K562 (cell line): ENCODE measurements at regions not wholly inside any gene's neighbourhood (a gene's known extent, or its start where the extent isn't known, plus 50 kb on each side); places are given as distances from the start of the nearest gene placed in this dataset.
"Not testable (repeated sequence)": the region's sequence is repeated elsewhere in the genome, so short reads cannot be mapped to it uniquely, and the experiment has no call there.

Source experiments
- ATAC-seq: fragments of 200-7000 bp; cut with Tn5 transposase; 3 replicates; pipeline ENCODE4 v1.9.1; 2020; ENCODE audit warnings: moderate library complexity
- BruUV-seq: library from RNA; stranded (reverse); fragments of 400-500 nt; replicated peaks from 2 replicates; lab custom pipeline; 2021; lab: Mats Ljungman, UMichigan
- CTCF ChIA-PET: fragments of 300-600 bp; formaldehyde crosslinking; extraction: SDS; loops from one replicate; lab custom pipeline; 2021; ENCODE audit warnings: low intra/inter-chr PET ratio; lab: Yijun Ruan, JAX
- POLR2A ChIA-PET: fragments of 300-600, 350-650 bp; sonication (Branson Sonifier 250); formaldehyde crosslinking; extraction: SDS; loops from one replicate; lab custom pipeline; 2021; ENCODE audit warnings: antibody characterized with exemption, inconsistent platforms; lab: Yijun Ruan, JAX
- DNase-seq, 4 experiments: peaks; one replicate each; pipeline versions ENCODE4 v3.0.0 to v3.0.0-alpha.2; 2011 to 2018; ENCODE audit warnings: low spot score in 3 of 4, mixed read lengths in 3 of 4; ENCODE audit errors: extremely low read depth in 1 of 4
- FAIRE-seq: peaks from 2 replicates; lab custom pipeline; 2011; peaks lifted over from hg19 to GRCh38; lab: Jason Lieb, UNC
- H2AFZ ChIP-seq: 2 replicates; pipeline ENCODE4 v1.6.0; 2011; ENCODE audit warnings: low read depth, low read length, control low read depth, inconsistent platforms
- H3K27ac ChIP-seq: fragments of 200-600 bp; 3 replicates; pipeline ENCODE4 v1.8.0; 2011; ENCODE audit warnings: low read depth, mild to moderate bottlenecking, control low read depth, inconsistent platforms, low read length, moderate library complexity, mixed read lengths; ENCODE audit errors: extremely low read depth
- H3K27me3 ChIP-seq, 2 experiments: fragments of 300-600 bp in 1 of 2; 2 replicates in 1 of 2; 3 replicates in 1 of 2; pipeline versions ENCODE4 v1.6.0 to v1.8.0; 2011; ENCODE audit warnings: inconsistent platforms in 2 of 2, low read length in 2 of 2, mild to moderate bottlenecking in 1 of 2, mixed read lengths in 1 of 2, moderate library complexity in 1 of 2; ENCODE audit not compliant: control insufficient read depth in 2 of 2, insufficient read depth in 2 of 2
- H3K36me3 ChIP-seq: fragments of 300-600 bp; 3 replicates; pipeline ENCODE4 v1.8.0; 2011; ENCODE audit warnings: mild to moderate bottlenecking, low read length, inconsistent platforms; ENCODE audit not compliant: control insufficient read depth, insufficient read depth
- H3K4me1 ChIP-seq, 2 experiments: fragments of 200-600 bp in 1 of 2; replicated peaks in 1 of 2; 2 replicates in 1 of 2; 3 replicates in 1 of 2; pipeline versions ENCODE4 v1.5.1 to v1.8.0; 2011; ENCODE audit warnings: inconsistent platforms in 2 of 2, low read length in 2 of 2, mild to moderate bottlenecking in 1 of 2, mixed read lengths in 1 of 2, moderate library complexity in 1 of 2; ENCODE audit not compliant: control insufficient read depth in 2 of 2, insufficient read depth in 2 of 2
- H3K4me2 ChIP-seq: 2 replicates; pipeline ENCODE4 v1.6.1; 2011; ENCODE audit warnings: low read length, control low read depth, inconsistent platforms, mixed read lengths; ENCODE audit not compliant: insufficient read depth
- H3K4me3 ChIP-seq: fragments of 200-600 bp; sonication (generic), shearing (Covaris generic); 2 replicates; pipeline ENCODE4 v1.5.1; 2016; ENCODE audit warnings: control low read depth, inconsistent platforms
- H3K79me2 ChIP-seq: fragments of 200-600 bp; 3 replicates; pipeline ENCODE4 v1.8.0; 2011; ENCODE audit warnings: low read length, inconsistent platforms; ENCODE audit not compliant: control insufficient read depth, insufficient read depth
- H3K9ac ChIP-seq, 2 experiments: 2 replicates each; pipeline versions ENCODE4 v1.6.0 to v1.6.1; 2011; ENCODE audit warnings: low read depth in 2 of 2, low read length in 2 of 2, control low read depth in 1 of 2, inconsistent platforms in 1 of 2, mild to moderate bottlenecking in 1 of 2, mixed read lengths in 1 of 2; ENCODE audit not compliant: insufficient read depth in 1 of 2
- H3K9me1 ChIP-seq: one replicate; pipeline ENCODE4 v1.6.0; 2011; ENCODE audit warnings: inconsistent platforms, mild to moderate bottlenecking, low read length, moderate library complexity; ENCODE audit not compliant: control insufficient read depth, insufficient read depth
- H3K9me3 ChIP-seq: replicated peaks from 2 replicates; pipeline ENCODE4 v1.5.1; 2011; ENCODE audit warnings: low read depth, low read length, inconsistent platforms; ENCODE audit not compliant: control insufficient read depth, insufficient read depth
- H4K20me1 ChIP-seq: replicated peaks from 2 replicates; pipeline ENCODE4 v1.6.1; 2011; ENCODE audit warnings: low read length, inconsistent platforms, mixed read lengths; ENCODE audit not compliant: control insufficient read depth, insufficient read depth
- ATF3 ChIP-seq, 2 experiments: fragments of 450-650 bp in 1 of 2; sonication (generic) in 1 of 2; formaldehyde crosslinking in 1 of 2; IDR thresholded peaks in 1 of 2; conservative IDR thresholded peaks in 1 of 2; 2 replicates each; pipeline versions ENCODE4 v1.6.1 to v1.8.1; 2016 to 2023; ENCODE audit warnings: mild to moderate bottlenecking in 2 of 2, moderate library complexity in 2 of 2, inconsistent platforms in 1 of 2, missing genetic modification reagents in 1 of 2
- DDX20 ChIP-seq: fragments of 450-650 bp; IDR thresholded peaks from 2 replicates; pipeline ENCODE4 v1.6.1; 2016; ENCODE audit warnings: missing genetic modification characterization, low read depth, mild to moderate bottlenecking, missing compliant biosample characterization, moderate library complexity
- TOE1 ChIP-seq, 2 experiments: fragments of 450-650 bp in 1 of 2; sonication (generic) in 1 of 2; formaldehyde crosslinking in 1 of 2; IDR thresholded peaks; 2 replicates each; pipeline versions ENCODE4 v1.7.1 to v1.8.0; 2016 to 2022; ENCODE audit warnings: borderline replicate concordance in 2 of 2, mild to moderate bottlenecking in 2 of 2, antibody characterized with exemption in 1 of 2, inconsistent platforms in 1 of 2, low read depth in 1 of 2, missing genetic modification reagents in 1 of 2, moderate library complexity in 1 of 2
- ZBTB12 ChIP-seq: fragments of 250-450 bp; sonication (Bioruptor Pico); IDR thresholded peaks from 2 replicates; pipeline ENCODE4 v1.4.0; 2020
- WGBS: fragments of 100-300 bp; shearing (Covaris generic); methylation state at CpG from one replicate; pipeline ENCODE4 v1.1.6; 2016; ENCODE audit warnings: low coverage, mixed read lengths; ENCODE audit not compliant: insufficient coverage; ENCODE audit errors: missing lambda C conversion rate; 5-methylcytosine and 5-hydroxymethylcytosine counted together
- in situ Hi-C: fragments of 300-500 bp; cut with MboI; formaldehyde crosslinking; loops from 4 replicates; pipeline ENCODE4 v1.15.0; 2018; ENCODE audit warnings: inconsistent platforms, mixed read lengths
- intact Hi-C: fragments of 100-400 bp; cut with micrococcal nuclease; formaldehyde crosslinking; loops from 2 replicates; pipeline ENCODE4 v1.14.2; 2022

GRCh38 chr7:25476863-25477499, 248.7 kb upstream of the NPVF start (continued):
- TF ChIP-seq DDX20 (tag): no peak

GRCh38 chr7:25478221-25478620, 249.9 kb upstream of the NPVF start:
- ATAC-seq, intact Hi-C loops, POLR2A ChIA-PET, H3K27ac ChIP-seq, H3K9me3 ChIP-seq, in situ Hi-C loops, DNase-seq, H4K20me1 ChIP-seq, FAIRE-seq, BruUV-seq, H2AFZ ChIP-seq, H3K9me1 ChIP-seq, H3K36me3 ChIP-seq, H3K9ac ChIP-seq, CTCF ChIA-PET, H3K4me2 ChIP-seq, H3K79me2 ChIP-seq, H3K4me3 ChIP-seq, H3K4me1 ChIP-seq: not testable (repeated sequence)
- peaks cover 2 to 28% of the 10 kb centered on the region in 2 experiments for H3K27me3 ChIP-seq

GRCh38 chr7:25478925-25479324, 250.6 kb upstream of the NPVF start:
- Histone ChIP-seq H3K27ac (no peak overlapping the region), H3K4me3 (no peak overlapping the region), H3K9ac (no peak overlapping the region), H3K36me3 (no peaks in the 10 kb centered on the region), H3K4me1 (no peaks in the 10 kb centered on the region), H3K27me3 (peaks cover 0 to 22% of the 10 kb centered on the region in 2 experiments; a peak in 4 of 5 replicates), H3K9me1 (no peaks in the 10 kb centered on the region), H3K79me2 (no peaks in the 10 kb centered on the region), H3K4me2 (no peak overlapping the region), H2AFZ (no peak overlapping the region), H4K20me1 (no peaks in the 10 kb centered on the region; the same call in 1 of the 2 replicates), H3K9me3 (no peaks in the 10 kb centered on the region)
- no TSS peak for BruUV-seq
- ChIA-PET POLR2A (no interaction called here), CTCF (no interaction called here)
- no peak for TF ChIP-seq ZBTB12 (CRISPR knock-in tag)
- TF ChIP-seq ATF3 (IDR thresholded peaks at IDR 0.05): 0 out of 2 replicates have a peak, but pooled peaks have one; percentile 10
- TF ChIP-seq ATF3 (CRISPR knock-in tag; conservative IDR thresholded peaks at IDR 0.05): no peak
- TF ChIP-seq TOE1 (IDR thresholded peaks at IDR 0.05; ENCODE audit: borderline replicate concordance): no peak
- no peak for TF ChIP-seq TOE1 (CRISPR knock-in tag; IDR thresholded peaks at IDR 0.05; ENCODE audit: borderline replicate concordance, low read depth)
- FAIRE-seq (no peak), DNase-seq (no peak), ATAC-seq (no peak)
- WGBS: 0% methylated on average over 2 of the region's 2 CpGs
- in situ Hi-C loops: no loop called here
- intact Hi-C loops: no loop called here
